ENCODE measurements at regions not wholly inside any gene's neighbourhood (a gene's known extent, or its start where the extent isn't known, plus 50 kb on each side); places are given as distances from the start of the nearest gene placed in this dataset.

DNA sequence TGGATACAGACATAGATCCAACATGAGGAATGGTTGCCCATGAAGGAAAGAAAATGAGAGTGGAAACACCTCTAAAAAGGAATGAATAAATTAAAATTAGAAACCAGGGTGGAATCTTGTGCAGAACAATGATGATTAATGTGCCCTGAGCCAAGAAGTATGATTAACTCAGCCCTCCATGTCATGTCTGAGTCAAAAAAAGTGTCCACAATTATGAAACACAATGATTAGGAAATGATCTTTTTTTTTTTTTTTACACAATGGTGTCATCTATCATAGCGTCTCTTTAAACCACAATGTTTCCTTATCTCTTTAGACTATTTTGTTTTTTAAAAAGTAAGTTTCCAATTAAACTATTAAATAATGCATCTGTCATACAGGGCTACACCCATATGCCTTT lies 78.9 kb upstream of the RAB4A start:
- Histone ChIP-seq H3K9me2 (replicated peaks; ENCODE audit: insufficient read depth) (no peaks in the 10 kb centered on the region), H3K4me2 (no peak overlapping the region)

DNA sequence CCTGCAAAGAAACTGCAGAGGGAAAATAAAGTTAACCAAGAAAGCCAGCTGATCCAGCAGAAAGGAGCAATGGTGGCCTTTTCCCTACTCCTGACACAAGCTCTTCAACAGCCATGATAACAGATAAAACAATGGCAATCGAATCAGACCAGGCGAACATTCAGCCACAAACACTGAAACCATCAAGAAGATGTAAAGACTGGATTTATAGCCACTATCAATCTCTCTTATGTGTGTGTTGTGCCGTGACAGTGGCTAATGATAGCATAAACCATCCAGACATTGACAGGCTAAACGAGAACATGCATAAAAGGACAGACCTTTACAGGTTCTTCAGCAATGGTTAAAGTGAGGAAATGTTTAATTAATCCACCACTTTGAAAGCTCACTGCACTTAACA lies 78.1 kb upstream of the RAB4A start:
- WGBS (ENCODE audit: low lambda C conversion rate, missing lambda C conversion rate): 85% methylated on average over 4 of the region's 4 CpGs
- no peaks in the 10 kb centered on the region for H3K4me1 ChIP-seq (ENCODE audit: insufficient read depth)
- H3K79me2 ChIP-seq: no peaks in the 10 kb centered on the region
- no peak overlapping the region for H3K27ac ChIP-seq
- TF ChIP-seq CTCF (IDR thresholded peaks at IDR 0.05; ENCODE audit: poor library complexity) (no peak), EZH2phosphoT487 (IDR thresholded peaks at IDR 0.05; ENCODE audit: low read depth, severe bottlenecking, unreplicated experiment) (no peak), EZH2 (IDR thresholded peaks at IDR 0.05; ENCODE audit: borderline replicate concordance) (no peak)
- no peaks in the 10 kb centered on the region for H3K27me3 ChIP-seq
- no peak overlapping the region for H3K4me3 ChIP-seq
- no peak for DNase-seq (ENCODE audit: low spot score)
- H2AFZ ChIP-seq: no peak overlapping the region
- H3K4me2 ChIP-seq: no peak overlapping the region
- H3K9me2 ChIP-seq (replicated peaks; ENCODE audit: insufficient read depth): no peaks in the 10 kb centered on the region
- H4K20me1 ChIP-seq (ENCODE audit: insufficient read depth, poor library complexity, severe bottlenecking): no peaks in the 10 kb centered on the region
- H3K9me3 ChIP-seq (ENCODE audit: low read depth): no peaks in the 10 kb centered on the region
- no peaks in the 10 kb centered on the region for H3K36me3 ChIP-seq (replicated peaks; ENCODE audit: insufficient read depth, low read depth)

More for the DNA sequence above, 78.9 kb upstream of the RAB4A start:
- no peak overlapping the region for H2AFZ ChIP-seq
- H4K20me1 ChIP-seq (ENCODE audit: insufficient read depth, poor library complexity, severe bottlenecking): no peaks in the 10 kb centered on the region
- H3K4me3 ChIP-seq: no peak overlapping the region
- H3K36me3 ChIP-seq (replicated peaks; ENCODE audit: insufficient read depth, low read depth): no peaks in the 10 kb centered on the region
- TF ChIP-seq CTCF (IDR thresholded peaks at IDR 0.05; ENCODE audit: poor library complexity) (no peak), EZH2 (IDR thresholded peaks at IDR 0.05; ENCODE audit: borderline replicate concordance) (no peak), EZH2phosphoT487 (IDR thresholded peaks at IDR 0.05; ENCODE audit: low read depth, severe bottlenecking, unreplicated experiment) (no peak)
- no peaks in the 10 kb centered on the region for H3K9me3 ChIP-seq (ENCODE audit: low read depth)
- WGBS (ENCODE audit: low lambda C conversion rate, missing lambda C conversion rate): 86% methylated on average over 1 of the region's 1 CpG
- no peak for DNase-seq (ENCODE audit: low spot score)
- H3K27me3 ChIP-seq: no peaks in the 10 kb centered on the region
- H3K79me2 ChIP-seq: no peaks in the 10 kb centered on the region
- H3K27ac ChIP-seq: no peak overlapping the region
- H3K4me1 ChIP-seq (ENCODE audit: insufficient read depth): no peaks in the 10 kb centered on the region

GRCh38 chr1:229194096-229194495 lies 76.8 kb upstream of the RAB4A start:
- Histone ChIP-seq H3K79me2 (no peaks in the 10 kb centered on the region), H4K20me1 (ENCODE audit: insufficient read depth, poor library complexity, severe bottlenecking) (no peaks in the 10 kb centered on the region), H3K4me2 (no peak overlapping the region), H3K36me3 (replicated peaks; ENCODE audit: insufficient read depth, low read depth) (no peaks in the 10 kb centered on the region), H3K9me2 (replicated peaks; ENCODE audit: insufficient read depth) (no peaks in the 10 kb centered on the region), H2AFZ (no peak overlapping the region), H3K27me3 (no peaks in the 10 kb centered on the region), H3K9me3 (ENCODE audit: low read depth) (no peaks in the 10 kb centered on the region), H3K27ac (no peak overlapping the region), H3K4me3 (no peak overlapping the region), H3K4me1 (ENCODE audit: insufficient read depth) (no peaks in the 10 kb centered on the region)
- DNase-seq (ENCODE audit: low spot score): no peak
- TF ChIP-seq EZH2 (IDR thresholded peaks at IDR 0.05; ENCODE audit: borderline replicate concordance): no peak
- TF ChIP-seq EZH2phosphoT487 (IDR thresholded peaks at IDR 0.05; ENCODE audit: low read depth, severe bottlenecking, unreplicated experiment): no peak
- TF ChIP-seq CTCF (IDR thresholded peaks at IDR 0.05; ENCODE audit: poor library complexity): no peak
- 97% methylated on average over 8 of the region's 9 CpGs for WGBS (ENCODE audit: low lambda C conversion rate, missing lambda C conversion rate)

- H3K4me2 ChIP-seq: no peak overlapping the region
- H3K4me1 ChIP-seq (ENCODE audit: insufficient read depth): peaks cover 10% of the 10 kb centered on the region
- TF ChIP-seq CTCF (IDR thresholded peaks at IDR 0.05; ENCODE audit: poor library complexity): no peak
- no peak for TF ChIP-seq EZH2phosphoT487 (IDR thresholded peaks at IDR 0.05; ENCODE audit: low read depth, severe bottlenecking, unreplicated experiment)
- TF ChIP-seq EZH2 (IDR thresholded peaks at IDR 0.05; ENCODE audit: borderline replicate concordance): no peak
- H4K20me1 ChIP-seq (ENCODE audit: insufficient read depth, poor library complexity, severe bottlenecking): no peaks in the 10 kb centered on the region
- no peaks in the 10 kb centered on the region for H3K27me3 ChIP-seq
- H3K27ac ChIP-seq: no peak overlapping the region
- DNase-seq (ENCODE audit: low spot score): no peak
- H2AFZ ChIP-seq: no peak overlapping the region
- no peaks in the 10 kb centered on the region for H3K9me3 ChIP-seq (ENCODE audit: low read depth)
- H3K4me3 ChIP-seq: no peak overlapping the region
- H3K79me2 ChIP-seq: no peaks in the 10 kb centered on the region
- H3K36me3 ChIP-seq (replicated peaks; ENCODE audit: insufficient read depth, low read depth): no peaks in the 10 kb centered on the region
- H3K9me2 ChIP-seq (replicated peaks; ENCODE audit: insufficient read depth): no peaks in the 10 kb centered on the region
- 94% methylated on average over 1 of the region's 1 CpG for WGBS (ENCODE audit: low lambda C conversion rate, missing lambda C conversion rate)
Observed at GRCh38 chr1:229195246-229195645, 75.7 kb upstream of the RAB4A start.

Measured in hepatocyte (in vitro differentiated cells).